ENCODE measurements at regions not wholly inside any gene's neighbourhood (a gene's known extent, or its start where the extent isn't known, plus 50 kb on each side); places are given as distances from the start of the nearest gene placed in this dataset.

DNA sequence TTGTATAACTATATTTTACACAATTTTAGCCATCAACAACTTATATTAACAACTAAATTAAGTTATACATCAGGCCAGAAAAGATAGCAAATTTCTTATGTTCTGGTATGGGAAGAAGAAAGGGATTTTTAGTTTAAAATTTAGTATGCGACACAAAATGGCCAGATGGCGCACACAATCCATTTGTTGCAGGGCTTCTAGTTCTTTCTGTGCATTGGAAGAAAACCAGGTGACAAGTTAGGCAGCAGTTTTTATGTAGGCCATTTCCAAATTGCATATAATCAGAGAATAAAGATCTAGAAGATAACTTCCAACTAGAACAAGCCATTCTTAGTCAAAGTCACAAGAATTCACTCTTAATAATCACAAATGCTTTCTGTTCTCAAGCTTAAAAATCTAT, 230.1 kb upstream of the ZNF717 start:
- H3K9me3 Mint-ChIP-seq, result no peaks in the 10 kb centered on the region
- H3K4me1 ChIP-seq, result no peaks in the 10 kb centered on the region
- no peaks in the 10 kb centered on the region for H3K9me3 ChIP-seq (ENCODE audit: low read depth)
- no peaks in the 10 kb centered on the region for H3K79me2 ChIP-seq (ENCODE audit: low read depth)
- no peak for DNase-seq (ENCODE audit: low spot score)
- no peak overlapping the region for H3K27ac ChIP-seq
- no peak overlapping the region for H3K4me3 ChIP-seq
- H3K27ac Mint-ChIP-seq, result no peak overlapping the region
- no peak overlapping the region for H3K4me2 ChIP-seq
- no peaks in the 10 kb centered on the region for H3K27me3 ChIP-seq
- H3F3A ChIP-seq (ENCODE audit: low read depth), result no peaks in the 10 kb centered on the region
- no peaks in the 10 kb centered on the region for H3K27me3 Mint-ChIP-seq (ENCODE audit: insufficient read depth, low read depth)
- no peaks in the 10 kb centered on the region for H3K36me3 Mint-ChIP-seq
- no peaks in the 10 kb centered on the region for H3K36me3 ChIP-seq
- H4K20me1 ChIP-seq (ENCODE audit: low read depth), result no peaks in the 10 kb centered on the region
- no peaks in the 10 kb centered on the region for H3K4me1 Mint-ChIP-seq
- H2AFZ ChIP-seq (replicated peaks), result no peak overlapping the region
- H3K4me3 Mint-ChIP-seq, result no peak overlapping the region
- no peak overlapping the region for H3K9ac ChIP-seq
- TF ChIP-seq EZH2 (IDR thresholded peaks at IDR 0.05), result no peak
- TF ChIP-seq EZH2phosphoT487 (IDR thresholded peaks at IDR 0.05), result no peak
- TF ChIP-seq, protein P1, sequence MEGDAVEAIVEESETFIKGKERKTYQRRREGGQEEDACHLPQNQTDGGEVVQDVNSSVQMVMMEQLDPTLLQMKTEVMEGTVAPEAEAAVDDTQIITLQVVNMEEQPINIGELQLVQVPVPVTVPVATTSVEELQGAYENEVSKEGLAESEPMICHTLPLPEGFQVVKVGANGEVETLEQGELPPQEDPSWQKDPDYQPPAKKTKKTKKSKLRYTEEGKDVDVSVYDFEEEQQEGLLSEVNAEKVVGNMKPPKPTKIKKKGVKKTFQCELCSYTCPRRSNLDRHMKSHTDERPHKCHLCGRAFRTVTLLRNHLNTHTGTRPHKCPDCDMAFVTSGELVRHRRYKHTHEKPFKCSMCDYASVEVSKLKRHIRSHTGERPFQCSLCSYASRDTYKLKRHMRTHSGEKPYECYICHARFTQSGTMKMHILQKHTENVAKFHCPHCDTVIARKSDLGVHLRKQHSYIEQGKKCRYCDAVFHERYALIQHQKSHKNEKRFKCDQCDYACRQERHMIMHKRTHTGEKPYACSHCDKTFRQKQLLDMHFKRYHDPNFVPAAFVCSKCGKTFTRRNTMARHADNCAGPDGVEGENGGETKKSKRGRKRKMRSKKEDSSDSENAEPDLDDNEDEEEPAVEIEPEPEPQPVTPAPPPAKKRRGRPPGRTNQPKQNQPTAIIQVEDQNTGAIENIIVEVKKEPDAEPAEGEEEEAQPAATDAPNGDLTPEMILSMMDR (IDR thresholded peaks at IDR 0.05), result no peak

DNA sequence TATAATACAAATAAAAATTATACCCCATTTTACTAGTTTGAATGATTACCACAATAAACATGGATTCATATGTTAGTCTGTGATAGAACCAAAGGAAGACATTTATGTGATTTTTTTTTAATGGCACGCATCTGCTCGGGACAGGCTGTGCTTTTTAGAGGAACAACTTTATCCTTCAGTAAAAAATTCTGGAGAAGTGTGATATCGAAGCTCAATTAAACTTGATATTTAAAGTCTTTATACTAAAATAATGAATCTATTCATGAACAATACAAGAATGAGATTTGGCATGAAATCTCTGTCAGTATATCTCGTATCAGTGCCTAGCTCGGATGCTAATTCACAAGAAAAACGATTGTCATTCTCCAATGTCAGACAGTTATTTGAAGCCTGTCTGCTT, 230.8 kb upstream of the ZNF717 start:
- no peak for DNase-seq (ENCODE audit: low spot score)
- TF ChIP-seq EZH2phosphoT487 (IDR thresholded peaks at IDR 0.05) (no peak), EZH2 (IDR thresholded peaks at IDR 0.05) (no peak)
- TF ChIP-seq, protein P1 (IDR thresholded peaks at IDR 0.05), result no peak
- no peak overlapping the region for H3K4me3 Mint-ChIP-seq
- no peak overlapping the region for H3K4me2 ChIP-seq
- H2AFZ ChIP-seq (replicated peaks), result no peak overlapping the region
- H3K9me3 Mint-ChIP-seq, result no peaks in the 10 kb centered on the region
- H3K27me3 ChIP-seq, result no peaks in the 10 kb centered on the region
- no peaks in the 10 kb centered on the region for H3F3A ChIP-seq (ENCODE audit: low read depth)
- H3K79me2 ChIP-seq (ENCODE audit: low read depth), result no peaks in the 10 kb centered on the region
- no peak overlapping the region for H3K9ac ChIP-seq
- no peak overlapping the region for H3K27ac Mint-ChIP-seq
- no peaks in the 10 kb centered on the region for H3K4me1 Mint-ChIP-seq
- H3K9me3 ChIP-seq (ENCODE audit: low read depth), result no peaks in the 10 kb centered on the region
- H3K36me3 ChIP-seq, result no peaks in the 10 kb centered on the region
- no peaks in the 10 kb centered on the region for H3K36me3 Mint-ChIP-seq
- H4K20me1 ChIP-seq (ENCODE audit: low read depth), result no peaks in the 10 kb centered on the region
- no peaks in the 10 kb centered on the region for H3K27me3 Mint-ChIP-seq (ENCODE audit: insufficient read depth, low read depth)
- no peaks in the 10 kb centered on the region for H3K4me1 ChIP-seq
- no peak overlapping the region for H3K4me3 ChIP-seq
- no peak overlapping the region for H3K27ac ChIP-seq

DNA sequence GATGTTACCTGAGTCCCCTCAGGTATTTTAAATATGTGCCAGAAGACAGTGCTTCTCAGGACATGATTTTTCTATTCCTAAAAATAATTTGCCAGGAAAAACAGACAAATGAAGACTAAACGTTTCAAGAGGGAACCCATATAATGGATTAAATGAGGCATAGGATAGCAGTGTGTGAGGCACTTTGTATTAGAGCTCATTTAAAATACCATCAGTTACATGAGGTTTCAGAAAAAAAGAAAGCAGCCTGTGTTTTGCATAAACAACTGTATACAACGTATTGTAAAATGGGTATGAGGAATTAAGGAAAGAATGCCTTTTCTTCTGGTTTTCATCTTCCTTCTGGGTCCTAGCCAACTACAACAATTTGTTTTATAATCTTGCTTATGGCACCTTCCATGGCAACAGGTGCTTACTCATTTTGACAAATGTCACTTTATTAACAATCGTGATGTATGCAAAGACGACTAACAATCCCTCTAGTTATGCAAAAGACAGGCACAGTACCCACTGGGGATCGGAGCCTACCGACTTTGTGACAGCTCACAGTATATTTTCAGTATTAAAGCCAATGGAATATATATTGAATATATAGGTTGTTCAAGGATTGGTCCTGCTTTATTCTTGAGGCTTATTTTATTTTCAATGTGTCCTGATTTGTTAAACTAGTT, 231.6 kb upstream of the ZNF717 start:
- H3K27ac ChIP-seq, result no peak overlapping the region
- H3K79me2 ChIP-seq (ENCODE audit: low read depth), result no peaks in the 10 kb centered on the region
- Mint-ChIP-seq H3K4me3 (no peak overlapping the region), H3K27me3 (ENCODE audit: insufficient read depth, low read depth) (no peaks in the 10 kb centered on the region), H3K4me1 (no peaks in the 10 kb centered on the region), H3K27ac (no peak overlapping the region), H3K36me3 (no peaks in the 10 kb centered on the region), H3K9me3 (no peaks in the 10 kb centered on the region)
- no peaks in the 10 kb centered on the region for H3F3A ChIP-seq (ENCODE audit: low read depth)
- no peaks in the 10 kb centered on the region for H3K4me1 ChIP-seq
- no peak overlapping the region for H3K4me2 ChIP-seq
- H3K9me3 ChIP-seq (ENCODE audit: low read depth), result no peaks in the 10 kb centered on the region
- no peak overlapping the region for H2AFZ ChIP-seq (replicated peaks)
- no peaks in the 10 kb centered on the region for H3K27me3 ChIP-seq
- TF ChIP-seq, protein P1 (IDR thresholded peaks at IDR 0.05), result no peak
- TF ChIP-seq EZH2phosphoT487 (IDR thresholded peaks at IDR 0.05), result no peak
- H3K4me3 ChIP-seq, result no peak overlapping the region
- H3K9ac ChIP-seq, result no peak overlapping the region
- no peak for DNase-seq (ENCODE audit: low spot score)
- no peaks in the 10 kb centered on the region for H4K20me1 ChIP-seq (ENCODE audit: low read depth)
- no peaks in the 10 kb centered on the region for H3K36me3 ChIP-seq
